HG03139 (cell line): ENCODE measurements at regions not wholly inside any gene's neighbourhood (a gene's known extent, or its start where the extent isn't known, plus 50 kb on each side); places are given as distances from the start of the nearest gene placed in this dataset.
"Not testable (repeated sequence)": the region's sequence is repeated elsewhere in the genome, so short reads cannot be mapped to it uniquely, and the experiment has no call there.

Experiments
- ATAC-seq: cut with Tn5 transposase; IDR thresholded peaks from one replicate; pipeline ENCODE4 v1.9.1; 2021; ENCODE audit not compliant: unreplicated experiment

DNA sequence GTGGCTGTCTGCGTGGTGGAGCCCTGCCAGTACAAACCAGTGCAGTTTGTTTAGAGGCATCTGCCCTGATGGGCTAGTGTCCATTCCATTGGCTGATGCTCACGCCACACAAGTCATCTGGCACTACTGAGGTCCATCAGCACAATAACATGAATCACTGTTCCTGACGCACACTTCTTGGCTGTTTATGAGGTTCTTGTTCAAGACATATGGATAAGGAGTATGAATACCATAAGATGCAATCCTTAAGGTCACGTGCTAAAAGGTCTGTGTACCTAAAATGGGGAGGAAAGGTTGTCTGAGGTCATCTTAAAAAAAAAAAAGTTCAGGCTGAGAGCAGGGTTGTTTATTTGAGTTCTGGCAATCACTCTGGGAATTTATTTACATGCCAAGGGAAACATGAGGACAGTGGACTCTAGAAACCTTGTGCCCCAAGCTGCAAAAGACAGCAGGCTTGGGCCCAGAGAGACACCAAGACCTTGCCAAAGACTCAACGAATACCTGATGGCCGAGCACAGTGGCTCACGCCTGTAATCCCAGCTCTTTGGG, 54.1 kb upstream of the SHLD1 start:
- ATAC-seq = no peak

DNA sequence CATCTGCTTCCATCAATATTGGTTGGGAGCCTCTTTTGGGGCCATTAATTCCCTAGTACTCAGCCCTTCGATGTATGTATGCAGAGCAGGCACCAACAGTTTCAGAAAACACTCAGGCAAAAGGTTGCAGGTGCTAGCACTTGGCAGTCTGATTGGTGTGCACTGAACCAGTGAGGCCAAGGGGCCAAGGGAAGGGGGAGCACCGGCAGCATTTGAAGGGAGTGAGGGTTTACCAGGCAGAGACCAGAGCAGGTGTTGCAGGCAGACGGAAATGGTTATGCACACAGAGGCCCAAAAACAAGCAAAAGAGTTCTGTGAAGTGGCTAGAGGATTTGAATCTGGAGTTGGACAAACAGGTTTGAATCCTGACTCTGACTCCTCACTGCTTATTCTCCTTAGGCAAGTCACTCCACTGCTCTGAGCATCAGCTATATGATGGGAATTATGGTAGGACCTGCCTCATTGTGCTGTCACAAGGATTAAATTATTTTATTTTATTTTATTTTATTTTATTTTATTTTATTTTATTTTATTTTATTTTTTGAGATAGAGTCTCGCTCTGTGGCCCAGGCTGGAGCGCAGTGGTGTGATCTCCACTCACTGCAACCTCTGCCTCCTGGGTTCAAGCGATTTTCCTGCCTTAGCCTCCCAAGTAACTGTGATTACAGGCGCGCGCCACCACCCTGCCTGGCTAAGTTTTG, 58.1 kb upstream of the SHLD1 start:
- peak; percentile 100 for ATAC-seq

DNA sequence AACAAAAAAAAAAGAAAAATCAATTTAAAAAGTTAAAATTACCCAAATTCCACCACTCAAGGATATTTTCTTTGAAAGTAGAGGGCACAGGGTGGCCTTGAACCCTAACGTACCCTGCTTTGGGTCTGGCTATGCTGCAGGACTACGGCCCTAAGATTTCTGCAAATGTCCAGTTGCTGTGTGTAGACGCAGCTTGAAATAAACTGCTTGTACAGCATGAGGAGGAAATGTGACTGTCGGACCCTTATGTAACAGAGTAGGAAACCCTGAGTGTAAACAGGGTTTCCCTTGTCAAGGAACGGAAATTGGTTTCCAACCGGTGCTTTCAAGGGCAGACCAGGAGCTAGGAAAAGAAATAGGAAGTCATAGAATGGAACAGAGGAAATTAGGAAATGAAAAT, 60.7 kb upstream of the SHLD1 start:
- ATAC-seq = no peak

DNA sequence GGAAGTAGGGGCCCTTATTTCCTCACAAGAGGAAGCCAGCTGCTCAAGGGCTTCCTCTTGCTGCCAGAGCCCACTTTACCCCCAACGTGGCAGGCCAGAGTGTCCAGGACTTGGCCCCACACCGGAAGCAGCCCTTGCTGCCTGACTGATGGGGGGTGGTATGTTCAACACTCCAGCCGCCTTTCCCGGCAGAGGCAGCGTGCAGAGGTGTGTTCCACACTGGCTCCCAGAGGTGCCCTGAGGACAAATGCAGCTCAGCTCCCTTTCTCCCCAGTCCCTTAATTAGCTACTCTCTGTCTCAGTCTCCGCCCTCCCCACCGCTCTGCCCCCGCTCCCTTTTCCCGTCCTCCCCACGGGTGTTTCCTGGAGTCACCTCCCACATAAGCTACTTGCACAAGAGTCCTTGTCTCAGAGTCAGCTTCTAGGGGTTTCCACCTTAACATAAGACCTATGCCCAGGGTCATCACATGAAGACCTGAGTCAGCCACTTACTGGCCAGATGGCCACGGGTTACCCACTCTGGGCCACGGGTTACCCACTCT, 61.7 kb upstream of the SHLD1 start:
- ATAC-seq = no peak

DNA sequence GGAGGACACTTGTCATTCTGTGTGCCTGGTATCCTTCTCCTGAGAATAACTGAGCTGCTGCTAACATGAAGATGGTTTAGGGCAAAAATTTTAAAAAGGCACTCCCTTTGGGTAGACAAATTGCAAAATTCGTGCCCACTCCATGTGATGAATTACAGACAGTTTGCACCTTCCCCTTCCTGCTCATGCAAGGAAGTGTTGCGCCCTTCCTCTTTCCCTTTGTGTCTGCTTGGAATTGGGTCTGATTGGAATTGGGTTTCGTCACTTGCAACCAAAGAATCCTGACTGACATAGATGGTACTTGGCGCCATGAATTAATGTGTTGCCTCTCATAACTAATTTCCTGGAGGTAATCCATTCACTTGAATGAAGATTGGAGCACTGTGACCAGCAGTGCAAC, 62.3 kb upstream of the SHLD1 start:
- no peak for ATAC-seq

DNA sequence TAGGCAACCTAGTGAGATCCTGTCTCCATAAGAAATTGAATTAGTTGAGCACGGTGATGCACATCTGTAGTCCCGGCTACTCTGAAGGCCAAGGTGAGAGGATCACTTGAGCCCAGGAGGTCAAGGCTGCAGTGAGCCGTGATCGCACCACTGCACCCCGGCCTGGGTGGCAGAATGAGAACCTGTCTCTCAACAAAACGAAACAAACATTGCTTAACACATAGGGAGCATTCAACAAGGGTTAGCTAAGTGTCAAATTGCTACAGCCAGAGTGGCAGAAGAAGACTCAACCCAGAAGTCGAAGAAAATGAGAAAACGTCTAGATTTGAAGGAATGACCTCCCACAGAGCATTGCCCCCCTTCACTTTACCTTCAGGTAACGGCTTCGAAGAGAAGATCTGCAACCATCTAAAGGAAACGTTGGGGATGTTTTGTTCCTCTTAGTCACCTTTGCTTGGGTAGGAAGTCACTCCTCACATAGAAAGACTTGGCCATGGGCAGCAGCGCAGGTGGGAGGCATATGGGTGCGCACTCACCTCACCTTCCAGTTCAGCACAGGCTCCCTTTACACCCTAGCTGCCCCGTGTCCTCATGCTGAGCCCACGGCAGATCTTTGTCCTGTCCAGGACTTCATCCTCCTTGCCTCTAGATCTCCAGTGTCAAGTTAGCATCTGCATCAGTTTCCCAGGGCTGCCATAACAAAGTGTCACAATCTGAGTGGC, 63.7 kb upstream of the SHLD1 start:
- ATAC-seq = no peak

DNA sequence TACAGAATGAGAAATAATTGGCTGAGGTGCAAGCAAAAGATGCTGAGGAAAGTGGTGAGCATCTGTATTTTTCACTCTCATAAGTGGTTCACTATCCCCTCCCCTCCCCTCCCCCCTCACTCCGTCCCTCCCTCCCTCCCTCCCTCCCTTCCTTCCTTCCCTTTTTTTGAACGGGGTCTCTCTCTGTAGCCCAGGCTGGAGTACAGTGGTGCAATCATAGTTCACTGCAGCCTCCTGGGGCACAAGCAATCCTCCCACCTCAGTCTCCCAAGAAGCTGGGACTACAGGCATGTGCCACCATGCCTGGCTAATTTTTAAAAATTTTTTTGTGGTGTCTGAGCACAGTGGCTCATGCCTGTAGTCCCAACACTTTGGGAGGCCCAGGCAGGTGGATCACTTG, 67.6 kb upstream of the SHLD1 start:
- ATAC-seq = not testable (repeated sequence)

DNA sequence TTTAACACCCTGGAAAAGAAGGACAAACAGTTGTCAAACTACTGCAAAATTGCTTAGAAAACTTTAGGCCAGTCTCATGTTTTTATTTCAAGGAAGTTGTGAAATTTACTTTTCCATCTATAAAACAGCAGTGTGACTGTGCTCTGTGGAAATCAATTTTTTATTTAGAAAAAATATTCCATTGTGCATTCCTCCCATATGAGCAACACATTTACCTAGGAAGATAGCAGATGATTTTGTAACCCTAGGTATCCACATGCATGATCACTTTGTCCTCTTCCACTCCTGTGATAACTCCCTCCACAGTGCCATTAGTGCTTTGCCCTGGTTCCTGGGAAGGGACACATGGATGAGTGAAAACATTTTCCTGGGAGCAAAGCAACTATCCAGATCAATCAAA, 69.4 kb upstream of the GPCPD1 start:
- ATAC-seq = no peak

DNA sequence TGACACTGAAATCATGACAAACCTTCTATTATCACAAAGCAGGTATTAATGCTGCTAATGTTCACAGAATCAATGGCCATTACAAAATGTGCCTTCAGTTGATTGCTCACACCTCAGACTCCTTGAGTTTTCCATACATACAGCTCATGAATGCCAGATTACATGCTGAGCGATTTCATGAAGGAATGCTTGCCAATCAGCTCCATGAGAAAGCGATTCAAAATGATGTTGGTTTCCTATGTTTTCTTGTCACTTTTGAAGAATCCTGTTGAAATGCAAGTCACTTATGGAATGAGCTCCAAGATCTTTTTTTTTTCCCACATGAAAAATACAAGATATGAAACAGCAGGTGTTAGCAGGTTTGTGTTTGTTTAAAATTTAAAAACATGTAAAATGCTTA, 68.0 kb upstream of the GPCPD1 start:
- ATAC-seq = no peak

DNA sequence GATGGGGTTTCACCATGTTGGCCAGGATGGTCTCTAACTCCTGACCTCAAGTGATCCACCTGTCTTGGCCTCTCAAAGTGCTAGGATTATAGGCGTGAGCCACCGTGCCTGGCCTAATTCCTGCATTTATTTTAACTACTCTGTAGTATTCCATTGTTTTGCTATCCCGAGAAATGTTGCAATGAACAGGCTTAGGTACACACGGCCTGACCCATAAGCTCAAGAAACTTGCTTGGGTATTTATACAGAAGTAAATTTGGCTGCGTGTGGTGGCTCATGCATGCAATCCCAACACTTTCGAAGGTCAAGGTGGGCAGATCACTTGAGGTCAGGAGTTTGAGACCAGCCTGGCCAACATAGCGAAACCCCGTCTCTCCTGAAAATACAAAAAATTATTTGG, 67.1 kb upstream of the GPCPD1 start:
- ATAC-seq = not testable (repeated sequence)

DNA sequence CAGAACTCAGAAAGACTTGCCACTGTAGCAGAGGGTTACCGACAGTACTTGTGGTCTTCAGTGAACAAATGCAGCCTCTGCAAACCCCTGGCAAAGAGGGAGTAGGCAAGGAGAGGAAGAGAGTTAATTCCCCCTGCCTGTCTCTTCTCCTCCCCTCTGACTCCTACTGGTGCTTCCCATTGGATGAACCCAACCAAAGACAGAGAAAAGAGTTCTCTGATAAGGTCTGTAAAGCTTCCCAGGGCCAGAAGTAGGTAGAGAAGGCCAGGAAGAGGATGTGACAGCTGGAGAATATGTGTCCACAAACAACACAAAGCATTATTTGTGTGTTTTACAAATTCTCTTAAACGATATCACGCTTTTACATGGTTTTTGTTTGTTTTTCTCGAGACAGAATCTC, 66.6 kb upstream of the GPCPD1 start:
- ATAC-seq = no peak

DNA sequence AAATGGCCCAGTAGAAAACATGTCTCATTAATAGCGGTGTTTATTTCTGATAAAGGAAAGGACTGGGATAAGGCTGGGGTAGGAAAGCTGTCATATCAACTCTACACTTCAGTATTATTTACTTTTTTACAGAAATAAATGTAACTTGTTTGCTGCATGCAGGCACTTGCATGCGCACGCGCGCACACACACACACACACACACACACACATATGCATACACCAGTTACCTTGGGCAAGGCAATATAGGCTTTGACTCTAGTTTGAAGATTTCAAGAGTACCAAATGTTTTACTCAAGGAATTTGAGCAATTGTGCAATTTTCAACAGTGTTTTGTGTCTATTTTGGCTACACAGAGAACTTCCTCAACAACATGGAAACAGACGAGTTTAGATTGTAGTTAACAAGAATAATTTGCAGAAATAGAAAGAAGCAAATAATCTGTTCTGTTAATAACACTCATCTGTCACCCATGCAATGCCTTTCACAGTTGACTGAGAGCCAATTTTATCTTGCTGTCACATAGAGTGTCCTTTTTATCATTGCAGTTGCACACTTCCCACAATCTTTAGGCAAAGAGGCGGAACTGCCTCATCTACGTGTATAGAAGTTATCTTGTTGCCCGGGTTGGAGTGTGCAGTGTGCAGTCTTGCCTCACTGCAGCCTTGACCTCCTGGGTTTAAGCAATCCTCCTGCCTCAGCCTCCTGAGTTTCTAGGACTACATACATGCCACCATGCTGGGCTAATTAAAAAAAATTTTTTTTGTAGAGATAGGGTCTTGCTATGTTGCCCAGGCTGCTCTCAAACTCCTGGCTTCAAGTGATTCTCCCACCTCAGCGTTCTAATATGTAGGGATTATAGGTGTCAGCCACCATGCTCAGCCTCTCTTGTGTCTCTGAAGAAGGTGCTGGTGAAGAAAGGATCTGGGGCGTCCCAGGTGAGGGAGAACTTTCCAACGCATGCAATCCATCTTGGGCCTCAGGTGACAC, 64.6 kb upstream of the GPCPD1 start:
- no peak for ATAC-seq

DNA sequence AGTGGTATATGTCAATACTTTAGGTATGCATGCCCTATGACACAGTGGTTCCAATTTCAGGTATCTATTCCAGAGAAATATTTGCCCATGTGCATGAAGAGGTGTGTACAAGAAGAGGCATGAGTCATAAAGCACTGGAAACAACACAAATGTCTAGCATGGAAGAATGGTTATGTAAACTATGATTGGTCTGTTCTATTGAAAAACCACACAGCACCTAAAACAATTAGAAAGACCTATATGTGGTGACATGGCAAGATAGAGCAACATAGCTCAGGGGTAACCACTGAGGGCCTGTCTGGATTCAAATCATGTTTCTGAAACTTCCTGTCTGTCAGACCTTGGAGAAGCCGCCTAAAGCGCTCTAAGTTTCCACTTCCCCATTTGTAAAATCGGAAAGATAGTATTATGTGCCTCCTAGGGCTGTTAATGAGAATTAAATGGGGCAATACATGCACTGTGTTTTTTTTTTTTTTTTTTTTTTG, 63.4 kb upstream of the GPCPD1 start:
- ATAC-seq = peak; percentile 83

DNA sequence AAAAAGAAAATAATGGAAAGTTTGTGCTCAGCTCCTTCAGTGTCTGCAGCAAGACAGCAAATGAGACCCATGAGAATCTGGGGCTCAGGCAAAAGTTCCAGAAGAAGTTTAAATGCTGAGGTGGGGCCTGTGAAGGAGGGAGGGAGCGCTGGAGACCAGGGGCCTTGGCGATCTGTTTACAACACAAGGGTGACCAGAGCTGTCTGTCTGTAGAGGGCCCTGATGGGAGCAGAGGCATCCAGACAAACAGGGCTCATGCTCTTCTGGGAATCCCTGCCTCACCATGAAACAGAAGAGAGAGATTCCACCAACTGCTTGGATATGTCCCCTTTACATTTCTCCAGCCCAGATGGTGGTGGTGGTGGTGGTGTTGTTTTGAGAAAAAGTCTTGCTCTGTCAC, 60.1 kb upstream of the GPCPD1 start:
- no peak for ATAC-seq

DNA sequence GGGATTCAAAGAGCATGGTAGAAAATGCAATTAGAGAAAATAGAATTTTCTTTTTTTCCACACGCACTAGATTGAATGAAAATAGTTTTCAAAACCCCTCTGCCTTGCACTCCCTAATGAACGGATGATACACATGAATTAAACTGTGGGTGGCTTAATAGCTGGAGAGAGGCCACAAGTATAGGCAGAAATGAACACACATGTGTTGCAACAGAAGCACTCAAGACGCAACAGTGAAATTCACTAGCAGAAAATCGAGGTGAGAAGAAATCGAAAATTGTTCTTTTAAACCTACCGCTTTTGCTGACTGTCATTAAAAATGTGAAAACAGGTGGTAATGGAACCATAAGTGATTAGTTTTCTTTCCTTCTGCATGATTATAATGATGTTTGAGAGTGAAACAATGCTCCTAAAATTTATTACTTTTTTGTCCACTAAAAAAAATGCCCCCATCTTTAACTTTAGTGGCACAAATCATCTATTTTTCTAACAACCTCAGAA, 59.3 kb upstream of the GPCPD1 start:
- no peak for ATAC-seq

DNA sequence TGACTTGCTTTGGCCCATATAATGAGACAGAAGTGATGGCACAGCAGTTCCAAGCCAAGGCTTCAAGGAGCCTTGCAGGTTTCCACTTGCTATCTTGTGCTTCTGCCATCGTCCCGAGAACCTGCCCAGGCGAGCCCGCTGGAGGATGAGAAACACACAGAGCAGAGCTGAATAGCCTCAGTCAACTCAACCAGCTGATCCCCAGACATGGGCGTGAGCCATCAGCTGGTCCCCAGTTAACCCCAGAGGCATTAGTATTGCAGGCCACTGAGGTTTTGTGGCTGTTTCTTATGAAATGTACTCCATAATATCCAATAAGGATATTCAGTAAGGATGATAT, 57.7 kb upstream of the GPCPD1 start:
- no peak for ATAC-seq

DNA sequence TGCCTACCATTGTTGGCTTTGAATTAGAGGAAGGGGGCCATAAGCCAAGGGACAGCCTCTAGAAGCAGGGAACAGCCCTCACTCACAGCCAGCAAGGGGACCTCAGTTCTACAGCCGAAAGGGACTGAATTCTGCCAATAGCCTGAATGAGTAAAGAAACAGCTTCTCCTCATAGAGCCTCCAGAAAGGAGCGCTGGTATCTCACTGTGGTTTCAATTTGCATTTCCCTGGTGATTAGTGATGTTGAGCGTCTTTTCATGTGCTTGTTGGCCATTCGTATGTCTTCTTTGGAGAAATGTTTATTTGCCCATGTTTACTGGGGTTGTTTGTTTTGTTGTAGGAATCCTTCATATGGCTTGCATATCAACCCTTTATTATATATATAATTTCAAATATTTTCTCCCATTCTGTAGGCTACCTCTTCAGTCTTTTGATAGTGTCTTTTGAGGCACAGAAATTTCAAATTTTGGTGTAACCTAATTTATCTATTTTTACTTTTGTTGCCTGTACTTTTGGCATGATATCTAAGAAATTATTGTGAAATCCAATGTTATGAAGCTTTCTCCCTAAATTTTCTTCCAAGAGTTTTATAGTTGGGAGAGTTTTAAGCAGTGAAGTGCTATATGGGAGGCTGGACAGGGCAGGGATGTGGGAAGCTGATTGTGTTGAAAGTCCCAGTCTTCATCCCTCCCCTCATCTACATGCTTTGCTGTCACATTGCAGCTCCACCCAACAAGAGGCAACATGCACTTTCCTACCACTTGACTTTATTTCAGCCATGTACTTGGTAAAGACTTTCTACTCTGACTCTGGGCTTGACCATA, 57.1 kb upstream of the GPCPD1 start:
- ATAC-seq = no peak

DNA sequence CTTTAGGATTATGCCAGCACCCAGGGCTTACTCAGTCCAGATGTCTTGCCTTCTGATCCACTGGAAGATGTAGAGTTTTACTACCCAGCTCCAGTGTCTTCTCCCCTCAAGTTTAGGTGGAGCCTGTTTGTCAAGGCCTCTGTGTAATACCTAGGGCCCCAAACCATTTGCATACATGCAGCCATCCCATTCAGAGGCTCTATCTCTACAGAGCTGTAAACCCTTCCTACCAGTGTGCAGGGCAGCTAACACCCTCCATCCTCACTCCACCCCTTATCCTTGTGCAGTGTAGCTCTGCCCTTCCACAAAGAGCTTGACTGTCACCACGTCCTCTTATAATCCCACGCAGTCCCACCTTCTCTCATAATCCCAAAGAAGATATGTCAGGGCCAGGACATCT, 54.6 kb upstream of the GPCPD1 start:
- ATAC-seq = no peak

DNA sequence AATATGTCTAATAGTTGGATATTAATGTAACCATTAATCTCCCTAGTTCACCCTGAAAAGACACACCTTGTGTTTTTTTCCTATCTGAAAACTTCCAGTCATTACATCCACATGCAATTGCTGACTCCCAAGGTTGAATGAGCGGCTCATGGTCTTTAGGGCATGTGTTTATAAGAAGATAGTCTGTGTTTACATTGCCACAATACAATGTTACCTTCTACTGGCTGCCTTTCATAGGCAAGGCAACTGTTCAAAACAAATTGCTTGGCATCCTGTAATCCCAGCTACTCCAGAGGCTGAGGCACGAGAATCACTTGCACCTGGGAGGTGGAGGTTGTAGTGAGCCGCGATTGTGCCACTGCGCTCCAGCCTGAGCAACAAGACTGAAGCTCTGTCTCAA, 52.6 kb upstream of the GPCPD1 start:
- no peak for ATAC-seq

DNA sequence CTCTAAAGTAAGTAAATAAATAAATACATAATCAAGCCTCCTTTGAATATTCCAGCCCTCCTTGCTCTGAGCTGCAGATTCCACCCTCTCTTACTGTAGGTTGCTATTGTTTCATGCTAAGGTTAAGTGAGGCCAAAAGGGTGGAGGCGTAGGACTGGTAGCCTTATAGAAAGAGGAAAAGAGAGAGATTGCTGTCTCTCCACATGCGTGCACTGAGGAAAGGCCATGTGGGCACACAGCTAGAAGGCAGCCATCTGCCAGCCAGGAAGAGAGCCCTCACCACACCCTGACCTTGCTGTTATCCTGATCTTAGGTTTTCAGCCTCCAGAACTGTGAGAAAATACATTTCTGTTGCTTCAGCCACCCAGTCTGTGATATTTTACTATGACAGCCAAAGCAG, 52.0 kb upstream of the GPCPD1 start:
- ATAC-seq = no peak
